Endothelial cell of umbilical vein (primary cell): ENCODE measurements at regions not wholly inside any gene's neighbourhood (a gene's known extent, or its start where the extent isn't known, plus 50 kb on each side); places are given as distances from the start of the nearest gene placed in this dataset.

Experiments
- BruUV-seq: library from RNA; stranded (reverse); fragments of 400-500 nt; replicated peaks from 2 replicates; lab custom pipeline; 2021; lab: Mats Ljungman, UMichigan
- CTCF ChIA-PET: fragments of 300-600, 350-600 bp; sonication (Branson Sonifier 250); formaldehyde crosslinking; loops from one replicate; lab custom pipeline; 2021; ENCODE audit warnings: antibody characterized with exemption, inconsistent platforms; lab: Charles Lee
- POLR2A ChIA-PET: fragments of 300-600, 350-600 bp; sonication (Branson Sonifier 250); formaldehyde crosslinking; loops from one replicate; lab custom pipeline; 2021; ENCODE audit warnings: antibody characterized with exemption, inconsistent platforms; lab: Charles Lee
- DNase-seq: peaks from one replicate; pipeline ENCODE4 v3.0.0-alpha.2; 2011; ENCODE audit warnings: low read depth, low spot score
- FAIRE-seq: peaks from 2 replicates; lab custom pipeline; 2011; peaks lifted over from hg19 to GRCh38; lab: Jason Lieb, UNC
- H2AFZ ChIP-seq: 2 replicates; pipeline ENCODE4 v1.6.0; 2012; ENCODE audit warnings: low read depth, low read length, control low read depth, inconsistent platforms
- H3K27ac ChIP-seq: 2 replicates; pipeline ENCODE4 v1.5.1; 2011; ENCODE audit warnings: low read depth, mild to moderate bottlenecking, control low read depth, low read length, moderate library complexity; ENCODE audit not compliant: insufficient read depth
- H3K27me3 ChIP-seq, 2 experiments: 2 replicates each; pipeline versions ENCODE4 v1.6.0 to v1.6.1; 2011; ENCODE audit warnings: low read length in 2 of 2, mixed read lengths in 1 of 2; ENCODE audit not compliant: control insufficient read depth in 2 of 2, insufficient read depth in 2 of 2
- H3K36me3 ChIP-seq, 2 experiments: 2 replicates in 1 of 2; 3 replicates in 1 of 2; pipeline ENCODE4 v1.5.1; 2011; ENCODE audit warnings: low read length in 2 of 2, mild to moderate bottlenecking in 1 of 2, moderate library complexity in 1 of 2; ENCODE audit not compliant: control insufficient read depth in 2 of 2, insufficient read depth in 2 of 2; ENCODE audit errors: extremely low read depth in 1 of 2
- H3K4me1 ChIP-seq: 3 replicates; pipeline ENCODE4 v1.5.1; 2011; ENCODE audit warnings: mild to moderate bottlenecking, low read length; ENCODE audit not compliant: control insufficient read depth, insufficient read depth; ENCODE audit errors: extremely low read depth
- H3K4me2 ChIP-seq: 2 replicates; pipeline ENCODE4 v1.6.1; 2011; ENCODE audit warnings: low read length, control low read depth, mixed read lengths; ENCODE audit not compliant: insufficient read depth
- H3K4me3 ChIP-seq, 3 experiments: fragments of 200-600 bp in 1 of 3; sonication (generic), shearing (Covaris generic) in 1 of 3; replicated peaks in 1 of 3; 2 replicates each; pipeline ENCODE4 v1.5.1; 2011 to 2016; ENCODE audit warnings: control low read depth in 3 of 3, low read length in 3 of 3, mild to moderate bottlenecking in 2 of 3, inconsistent platforms in 1 of 3, low read depth in 1 of 3, moderate library complexity in 1 of 3; ENCODE audit not compliant: insufficient read depth in 1 of 3
- H3K79me2 ChIP-seq: 2 replicates; pipeline ENCODE4 v1.6.0; 2012; ENCODE audit warnings: low read length, inconsistent platforms; ENCODE audit not compliant: control insufficient read depth, insufficient read depth
- H3K9ac ChIP-seq: replicated peaks from 2 replicates; pipeline ENCODE3; 2011; ENCODE audit warnings: low read length, control low read depth; ENCODE audit not compliant: insufficient read depth; ENCODE audit errors: extremely low read depth
- H3K9me1 ChIP-seq: replicated peaks from 3 replicates; pipeline ENCODE4 v1.6.0; 2011; ENCODE audit warnings: mild to moderate bottlenecking, low read length; ENCODE audit not compliant: control insufficient read depth, insufficient read depth; ENCODE audit errors: extremely low read depth
- H3K9me3 ChIP-seq: replicated peaks from 2 replicates; pipeline ENCODE4 v1.5.1; 2012; ENCODE audit warnings: low read length, inconsistent platforms; ENCODE audit not compliant: control insufficient read depth, insufficient read depth
- H4K20me1 ChIP-seq: replicated peaks from 2 replicates; pipeline ENCODE3; 2011; ENCODE audit warnings: mild to moderate bottlenecking, low read length; ENCODE audit not compliant: control insufficient read depth, insufficient read depth; ENCODE audit errors: extremely low read depth
- EZH2 ChIP-seq: IDR thresholded peaks from 2 replicates; pipeline ENCODE4 v1.6.1; 2012; ENCODE audit warnings: borderline replicate concordance, low read depth, mild to moderate bottlenecking, moderate library complexity, low read length, inconsistent platforms; ENCODE audit not compliant: severe bottlenecking
- FOS ChIP-seq: IDR thresholded peaks from 2 replicates; pipeline ENCODE4 v1.6.1; 2011; ENCODE audit warnings: mild to moderate bottlenecking, low read length, moderate library complexity, borderline replicate concordance; ENCODE audit not compliant: insufficient read depth
- GATA2 ChIP-seq: IDR thresholded peaks from 2 replicates; pipeline ENCODE4 v1.7.0; 2011; ENCODE audit warnings: low read depth, mild to moderate bottlenecking, moderate library complexity, mixed read lengths, low read length; ENCODE audit not compliant: insufficient read length, insufficient read depth
- JUN ChIP-seq: IDR thresholded peaks from 2 replicates; pipeline ENCODE4 v1.6.1; 2011; ENCODE audit warnings: borderline replicate concordance, low read depth; ENCODE audit not compliant: insufficient read length, insufficient read depth
- MYC ChIP-seq: IDR thresholded peaks from one replicate; pipeline ENCODE4 v1.6.1; 2011; ENCODE audit warnings: mild to moderate bottlenecking, low read depth, low read length
- POLR2A ChIP-seq: IDR thresholded peaks from 2 replicates; pipeline ENCODE4 v1.6.1; 2012; ENCODE audit warnings: low read depth, mild to moderate bottlenecking, control low read depth, low read length
- POLR2AphosphoS5 ChIP-seq: IDR thresholded peaks from 2 replicates; pipeline ENCODE4 v1.6.1; 2012; ENCODE audit warnings: low read depth, mild to moderate bottlenecking, control low read depth, low read length, moderate library complexity; ENCODE audit not compliant: insufficient read depth
- dilution Hi-C: fragments of 300-500 bp; cut with MboI; formaldehyde crosslinking; loops from one replicate; pipeline ENCODE4 v1.15.0; 2019; ENCODE audit warnings: low sequenced_read_pairs; ENCODE audit not compliant: extremely low pct_ligation_motif_present
- intact Hi-C: fragments of 100-400 bp; cut with micrococcal nuclease; formaldehyde crosslinking; loops from one replicate; pipeline ENCODE4 v1.10.0; 2022
- TF ChIP-seq, protein P1 (sequence below): IDR thresholded peaks from 2 replicates; pipeline ENCODE4 v1.6.1; 2011; ENCODE audit not compliant: insufficient read depth, insufficient read length
- TF ChIP-seq, protein P2 (sequence below), 2 donors: IDR thresholded peaks; 1 replicate in 1 of 2; 2 replicates in 1 of 2; pipeline ENCODE4 v1.5.1; 2011; ENCODE audit warnings: low read length in 2 of 2, mild to moderate bottlenecking in 2 of 2, moderate library complexity in 2 of 2, control low read depth in 1 of 2, inconsistent platforms in 1 of 2, low read depth in 1 of 2; ENCODE audit not compliant: insufficient read depth in 1 of 2; ENCODE audit errors: extremely low read depth in 1 of 2

DNA sequence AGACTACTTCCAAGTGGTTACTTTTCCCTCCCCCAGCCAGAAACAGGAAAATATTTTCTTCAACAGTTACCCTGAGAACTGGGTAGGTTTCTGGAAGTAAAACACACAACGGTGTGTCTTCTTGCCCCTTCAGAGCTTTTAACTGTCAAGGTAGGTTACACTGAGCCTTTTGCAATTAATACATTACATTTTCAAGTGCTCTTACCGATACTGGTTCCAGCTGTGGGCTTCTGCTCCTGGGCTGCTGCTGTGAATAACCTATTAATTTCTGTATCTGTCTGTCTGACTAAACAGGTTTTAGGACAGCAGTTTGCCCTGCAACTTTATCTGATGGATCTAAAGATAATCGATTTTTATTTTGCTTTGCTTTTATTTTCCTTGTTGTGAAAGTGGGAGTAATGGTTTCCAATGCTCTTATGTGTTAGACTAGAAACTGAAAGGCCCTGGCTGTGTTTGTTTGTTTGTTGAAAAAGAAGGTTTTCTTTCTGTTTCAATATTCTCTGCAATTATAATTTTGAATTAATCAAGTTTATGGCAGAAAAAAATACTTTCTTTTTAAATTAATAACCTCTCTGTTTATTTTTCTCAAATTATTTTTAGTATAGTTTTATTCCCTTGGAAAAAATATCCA lies 196.7 kb upstream of the SLITRK6 start:
- POLR2A ChIA-PET, result no interaction called here
- no peak for TF ChIP-seq EZH2
- TF ChIP-seq JUN, result no peak
- TF ChIP-seq FOS, result no peak
- no peak for TF ChIP-seq GATA2
- DNase-seq (no peak), FAIRE-seq (no peak)
- H3K9ac ChIP-seq, result no peak overlapping the region
- intact Hi-C loops (no loop called here), dilution Hi-C loops (no loop called here)
- CTCF ChIA-PET, result no interaction called here
- no peak overlapping the region for H3K4me2 ChIP-seq
- H2AFZ ChIP-seq, result no peak overlapping the region
- no peak overlapping the region for H3K4me3 ChIP-seq
- H3K27ac ChIP-seq, result no peak overlapping the region
- H3K36me3 ChIP-seq, result no peaks in the 10 kb centered on the region
- no peaks in the 10 kb centered on the region for H3K27me3 ChIP-seq
- no peaks in the 10 kb centered on the region for H3K9me3 ChIP-seq
- no peaks in the 10 kb centered on the region for H3K9me1 ChIP-seq
- no TSS peak for BruUV-seq
- H4K20me1 ChIP-seq, result no peaks in the 10 kb centered on the region
- H3K4me1 ChIP-seq, result no peaks in the 10 kb centered on the region
- H3K79me2 ChIP-seq, result no peaks in the 10 kb centered on the region

DNA sequence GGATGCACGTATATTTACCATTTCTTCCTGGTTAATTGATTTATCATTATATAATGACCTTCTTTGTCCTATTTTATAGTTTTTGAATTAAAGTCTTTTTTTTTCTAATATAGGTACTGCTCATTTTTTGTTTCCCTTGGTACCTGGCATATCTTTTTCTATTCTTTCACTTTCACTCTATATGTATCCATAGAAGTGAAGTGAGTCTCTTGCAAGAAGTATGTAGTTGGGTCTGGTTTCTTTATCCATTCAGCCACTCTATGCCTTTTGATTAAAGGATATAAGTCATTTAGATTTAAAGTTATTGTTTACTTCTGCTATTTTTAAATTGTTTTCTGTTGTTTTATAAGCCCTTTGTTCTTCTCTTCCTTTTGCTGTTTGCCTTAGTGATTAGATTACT lies 194.3 kb upstream of the SLITRK6 start:
- no peak for FAIRE-seq
- H3K27me3 ChIP-seq, result no peaks in the 10 kb centered on the region
- ChIA-PET CTCF (no interaction called here), POLR2A (no interaction called here)
- H3K9me3 ChIP-seq, result peaks cover 5% of the 10 kb centered on the region
- no peak overlapping the region for H3K9ac ChIP-seq
- no peak overlapping the region for H3K4me2 ChIP-seq
- no peaks in the 10 kb centered on the region for H3K4me1 ChIP-seq
- H2AFZ ChIP-seq, result no peak overlapping the region
- dilution Hi-C loops, result no loop called here
- no peaks in the 10 kb centered on the region for H3K9me1 ChIP-seq
- BruUV-seq, result no TSS peak
- TF ChIP-seq, protein P1, sequence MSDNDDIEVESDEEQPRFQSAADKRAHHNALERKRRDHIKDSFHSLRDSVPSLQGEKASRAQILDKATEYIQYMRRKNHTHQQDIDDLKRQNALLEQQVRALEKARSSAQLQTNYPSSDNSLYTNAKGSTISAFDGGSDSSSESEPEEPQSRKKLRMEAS, result no peak
- TF ChIP-seq FOS (no peak), MYC (no peak), GATA2 (no peak), JUN (no peak), EZH2 (no peak), POLR2AphosphoS5 (no peak), POLR2A (no peak)
- TF ChIP-seq, protein P2, sequence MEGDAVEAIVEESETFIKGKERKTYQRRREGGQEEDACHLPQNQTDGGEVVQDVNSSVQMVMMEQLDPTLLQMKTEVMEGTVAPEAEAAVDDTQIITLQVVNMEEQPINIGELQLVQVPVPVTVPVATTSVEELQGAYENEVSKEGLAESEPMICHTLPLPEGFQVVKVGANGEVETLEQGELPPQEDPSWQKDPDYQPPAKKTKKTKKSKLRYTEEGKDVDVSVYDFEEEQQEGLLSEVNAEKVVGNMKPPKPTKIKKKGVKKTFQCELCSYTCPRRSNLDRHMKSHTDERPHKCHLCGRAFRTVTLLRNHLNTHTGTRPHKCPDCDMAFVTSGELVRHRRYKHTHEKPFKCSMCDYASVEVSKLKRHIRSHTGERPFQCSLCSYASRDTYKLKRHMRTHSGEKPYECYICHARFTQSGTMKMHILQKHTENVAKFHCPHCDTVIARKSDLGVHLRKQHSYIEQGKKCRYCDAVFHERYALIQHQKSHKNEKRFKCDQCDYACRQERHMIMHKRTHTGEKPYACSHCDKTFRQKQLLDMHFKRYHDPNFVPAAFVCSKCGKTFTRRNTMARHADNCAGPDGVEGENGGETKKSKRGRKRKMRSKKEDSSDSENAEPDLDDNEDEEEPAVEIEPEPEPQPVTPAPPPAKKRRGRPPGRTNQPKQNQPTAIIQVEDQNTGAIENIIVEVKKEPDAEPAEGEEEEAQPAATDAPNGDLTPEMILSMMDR (IDR thresholded peaks at IDR 0.05; ENCODE audit: extremely low read depth in 1 of 2, insufficient read depth in 1 of 2, low read depth in 1 of 2, low read length in 2 of 2), result no peak
- intact Hi-C loops, result no loop called here
- no peaks in the 10 kb centered on the region for H3K36me3 ChIP-seq
- no peaks in the 10 kb centered on the region for H3K79me2 ChIP-seq
- H3K27ac ChIP-seq, result no peak overlapping the region
- H3K4me3 ChIP-seq, result no peak overlapping the region
- no peak for DNase-seq
- H4K20me1 ChIP-seq, result no peaks in the 10 kb centered on the region
